Naive thymus-derived CD8-positive, alpha-beta T cell (primary cell): ENCODE measurements at regions not wholly inside any gene's neighbourhood (a gene's known extent, or its start where the extent isn't known, plus 50 kb on each side); places are given as distances from the start of the nearest gene placed in this dataset.

Source experiments
- ATAC-seq, 2 donors: fragments of 150-1000 bp; cut with Tn5 transposase in 1 of 2; sonication (Bioruptor Pico), chemical (Tn5 transposase) in 1 of 2; 1 replicate in 1 of 2; 2 replicates in 1 of 2; pipeline ENCODE4 v1.10.0; 2021; ENCODE audit warnings: mild to moderate bottlenecking in 2 of 2, moderate library complexity in 2 of 2
- POLR2A ChIA-PET: fragments of 350-600 bp; sonication (Branson Sonifier 250); formaldehyde crosslinking; loops from one replicate; lab custom pipeline; 2021; ENCODE audit warnings: antibody characterized with exemption; lab: Charles Lee
- DNase-seq, 10 donors: peaks; one replicate each; pipeline versions ENCODE4 v3.0.0 to v3.0.0-alpha.2; 2020 to 2022
- H3K27ac Mint-ChIP-seq, 10 donors: one replicate each; pipeline ENCODE4 v1.8.0; 2020 to 2022; ENCODE audit warnings: mild to moderate bottlenecking in 10 of 10, mixed read lengths in 10 of 10, moderate library complexity in 4 of 10, inconsistent platforms in 1 of 10
- H3K27me3 Mint-ChIP-seq, 5 donors: one replicate each; pipeline ENCODE4 v1.8.0; 2021 to 2022; ENCODE audit warnings: mixed read lengths in 5 of 5
- H3K36me3 Mint-ChIP-seq, 3 donors: one replicate each; pipeline ENCODE4 v1.8.0; 2020 to 2022; ENCODE audit warnings: mixed read lengths in 3 of 3, mild to moderate bottlenecking in 2 of 3, inconsistent platforms in 1 of 3
- H3K4me1 Mint-ChIP-seq, 4 donors: one replicate each; pipeline ENCODE4 v1.8.0; 2021 to 2022; ENCODE audit warnings: mixed read lengths in 4 of 4
- H3K4me3 Mint-ChIP-seq, 10 donors: one replicate each; pipeline ENCODE4 v1.8.0; 2020 to 2022; ENCODE audit warnings: mild to moderate bottlenecking in 10 of 10, mixed read lengths in 10 of 10, moderate library complexity in 6 of 10, inconsistent platforms in 1 of 10
- H3K9me3 Mint-ChIP-seq, 9 donors: one replicate each; pipeline ENCODE4 v1.8.0; 2020 to 2022; ENCODE audit warnings: mixed read lengths in 9 of 9, mild to moderate bottlenecking in 3 of 9, inconsistent platforms in 1 of 9, moderate library complexity in 1 of 9

- Mint-ChIP-seq H3K36me3 (no peaks in the 10 kb centered on the region), H3K27ac (no peak overlapping the region), H3K4me1 (no peaks in the 10 kb centered on the region), H3K27me3 (no peaks in the 10 kb centered on the region), H3K9me3 (peaks cover 0 to 7% (median 0%) of the 10 kb centered on the region in 9 donors), H3K4me3 (no peak overlapping the region)
- ATAC-seq (no peak), DNase-seq (no peak)
- POLR2A ChIA-PET, result no interaction called here
These were observed 927.6 kb downstream of the GALC start for GRCh38 chr14:87065366-87065765.

- ATAC-seq, result no peak
- no peak overlapping the region for H3K27ac Mint-ChIP-seq
- DNase-seq, result no peak
- H3K27me3 Mint-ChIP-seq, result no peaks in the 10 kb centered on the region
- H3K4me1 Mint-ChIP-seq, result no peaks in the 10 kb centered on the region
- POLR2A ChIA-PET, result no interaction called here
- peaks cover 0 to 5% (median 2%) of the 10 kb centered on the region in 9 donors for H3K9me3 Mint-ChIP-seq
- H3K36me3 Mint-ChIP-seq, result no peaks in the 10 kb centered on the region
- H3K4me3 Mint-ChIP-seq, result no peak overlapping the region
These were observed 929.8 kb downstream of the GALC start for GRCh38 chr14:87063181-87063580.

GRCh38 chr14:87060405-87060804 lies 932.6 kb downstream of the GALC start:
- Mint-ChIP-seq H3K9me3 (peaks cover 0 to 7% (median 2%) of the 10 kb centered on the region in 9 donors), H3K27me3 (no peaks in the 10 kb centered on the region), H3K4me1 (no peaks in the 10 kb centered on the region), H3K4me3 (no peak overlapping the region), H3K36me3 (no peaks in the 10 kb centered on the region), H3K27ac (no peak overlapping the region)
- ATAC-seq (no peak), DNase-seq (no peak)
- POLR2A ChIA-PET, result no interaction called here

GRCh38 chr14:87059060-87059839 lies 933.7 kb downstream of the GALC start:
- peaks cover 0 to 5% (median 4%) of the 10 kb centered on the region in 9 donors for H3K9me3 Mint-ChIP-seq
- no peak for DNase-seq
- no peaks in the 10 kb centered on the region for H3K27me3 Mint-ChIP-seq
- no peaks in the 10 kb centered on the region for H3K36me3 Mint-ChIP-seq
- H3K4me1 Mint-ChIP-seq, result no peaks in the 10 kb centered on the region
- POLR2A ChIA-PET, result no interaction called here
- H3K4me3 Mint-ChIP-seq, result no peak overlapping the region
- ATAC-seq, result no peak
- no peak overlapping the region for H3K27ac Mint-ChIP-seq

- Mint-ChIP-seq H3K27me3 (no peaks in the 10 kb centered on the region), H3K27ac (no peak overlapping the region), H3K4me1 (no peaks in the 10 kb centered on the region), H3K4me3 (no peak overlapping the region), H3K9me3 (peaks cover 0 to 5% (median 2%) of the 10 kb centered on the region in 9 donors), H3K36me3 (no peaks in the 10 kb centered on the region)
- DNase-seq (no peak), ATAC-seq (no peak)
- POLR2A ChIA-PET, result no interaction called here
These were observed 938.0 kb downstream of the GALC start for GRCh38 chr14:87055007-87055406.

- Mint-ChIP-seq H3K9me3 (peaks cover 0 to 4% (median 0%) of the 10 kb centered on the region in 9 donors), H3K4me3 (no peak overlapping the region), H3K27me3 (no peaks in the 10 kb centered on the region), H3K4me1 (no peaks in the 10 kb centered on the region), H3K36me3 (no peaks in the 10 kb centered on the region), H3K27ac (no peak overlapping the region)
- no peak for DNase-seq
- no peak for ATAC-seq
- POLR2A ChIA-PET, result no interaction called here
These were observed 940.2 kb downstream of the GALC start for GRCh38 chr14:87052646-87053225.

- no peak overlapping the region for H3K4me3 Mint-ChIP-seq
- DNase-seq, result no peak
- no peaks in the 10 kb centered on the region for H3K36me3 Mint-ChIP-seq
- no peaks in the 10 kb centered on the region for H3K27me3 Mint-ChIP-seq
- H3K4me1 Mint-ChIP-seq, result no peaks in the 10 kb centered on the region
- H3K9me3 Mint-ChIP-seq, result peaks cover 0 to 6% (median 0%) of the 10 kb centered on the region in 9 donors
- POLR2A ChIA-PET, result no interaction called here
- ATAC-seq, result no peak
- H3K27ac Mint-ChIP-seq, result no peak overlapping the region
These were observed 942.6 kb downstream of the GALC start for GRCh38 chr14:87050421-87050820.

GRCh38 chr14:87049950-87050349 lies 943.0 kb downstream of the GALC start:
- Mint-ChIP-seq H3K4me1 (no peaks in the 10 kb centered on the region), H3K27ac (no peak overlapping the region), H3K36me3 (no peaks in the 10 kb centered on the region), H3K27me3 (no peaks in the 10 kb centered on the region), H3K4me3 (no peak overlapping the region), H3K9me3 (peaks cover 0 to 6% (median 0%) of the 10 kb centered on the region in 9 donors)
- DNase-seq (no peak), ATAC-seq (no peak)
- POLR2A ChIA-PET, result no interaction called here

GRCh38 chr14:87046960-87047359 lies 946.0 kb downstream of the GALC start:
- H3K4me3 Mint-ChIP-seq, result no peak overlapping the region
- H3K36me3 Mint-ChIP-seq, result no peaks in the 10 kb centered on the region
- H3K4me1 Mint-ChIP-seq, result no peaks in the 10 kb centered on the region
- H3K27me3 Mint-ChIP-seq, result no peaks in the 10 kb centered on the region
- DNase-seq (no peak), ATAC-seq (no peak)
- H3K27ac Mint-ChIP-seq, result no peak overlapping the region
- peaks cover 0 to 12% (median 3%) of the 10 kb centered on the region in 9 donors for H3K9me3 Mint-ChIP-seq
- POLR2A ChIA-PET, result no interaction called here

GRCh38 chr14:87045956-87046355 lies 947.0 kb downstream of the GALC start:
- no peaks in the 10 kb centered on the region for H3K27me3 Mint-ChIP-seq
- no peak overlapping the region for H3K4me3 Mint-ChIP-seq
- no peak for DNase-seq
- POLR2A ChIA-PET, result no interaction called here
- H3K4me1 Mint-ChIP-seq, result no peaks in the 10 kb centered on the region
- H3K27ac Mint-ChIP-seq, result no peak overlapping the region
- peaks cover 0 to 12% (median 3%) of the 10 kb centered on the region in 9 donors for H3K9me3 Mint-ChIP-seq
- ATAC-seq, result no peak
- H3K36me3 Mint-ChIP-seq, result no peaks in the 10 kb centered on the region

GRCh38 chr14:87045246-87045645 lies 947.7 kb downstream of the GALC start:
- H3K27ac Mint-ChIP-seq, result no peak overlapping the region
- H3K4me3 Mint-ChIP-seq, result no peak overlapping the region
- H3K9me3 Mint-ChIP-seq, result peaks cover 0 to 17% (median 4%) of the 10 kb centered on the region in 9 donors
- DNase-seq, result no peak
- H3K36me3 Mint-ChIP-seq, result no peaks in the 10 kb centered on the region
- POLR2A ChIA-PET, result no interaction called here
- no peaks in the 10 kb centered on the region for H3K4me1 Mint-ChIP-seq
- ATAC-seq, result no peak
- no peaks in the 10 kb centered on the region for H3K27me3 Mint-ChIP-seq

GRCh38 chr14:87044807-87045206 lies 948.2 kb downstream of the GALC start:
- Mint-ChIP-seq H3K27me3 (no peaks in the 10 kb centered on the region), H3K36me3 (no peaks in the 10 kb centered on the region), H3K4me3 (no peak overlapping the region), H3K27ac (no peak overlapping the region), H3K4me1 (no peaks in the 10 kb centered on the region), H3K9me3 (peaks cover 0 to 21% (median 6%) of the 10 kb centered on the region in 9 donors)
- no peak for DNase-seq
- POLR2A ChIA-PET, result no interaction called here
- no peak for ATAC-seq

GRCh38 chr14:87043667-87044200 lies 949.2 kb downstream of the GALC start:
- no peak overlapping the region for H3K27ac Mint-ChIP-seq
- POLR2A ChIA-PET, result no interaction called here

More at GRCh38 chr14:87043667-87044200, 949.2 kb downstream of the GALC start:
- ATAC-seq (no peak), DNase-seq (no peak)
- Mint-ChIP-seq H3K36me3 (no peaks in the 10 kb centered on the region), H3K4me3 (no peak overlapping the region), H3K27me3 (no peaks in the 10 kb centered on the region), H3K4me1 (no peaks in the 10 kb centered on the region), H3K9me3 (peaks cover 0 to 31% (median 6%) of the 10 kb centered on the region in 9 donors)
